Stimulated activated naive CD8-positive, alpha-beta T cell treated with anti-CD3 and anti-CD28 coated beads, Interleukin-15, amount 100 ng/mL, for 72 hours (primary cell): ENCODE measurements at regions not wholly inside any gene's neighbourhood (a gene's known extent, or its start where the extent isn't known, plus 50 kb on each side); places are given as distances from the start of the nearest gene placed in this dataset.
"Not testable (repeated sequence)": the region's sequence is repeated elsewhere in the genome, so short reads cannot be mapped to it uniquely, and the experiment has no call there.

ENCODE experiments used
- ATAC-seq: fragments of 150-1000 bp; cut with Tn5 transposase; 2 replicates; pipeline ENCODE4 v1.10.0; 2021; ENCODE audit warnings: mild to moderate bottlenecking, moderate library complexity
- DNase-seq, 2 donors: peaks; one replicate each; pipeline ENCODE4 v3.0.0; 2021 to 2022
- H3K27ac Mint-ChIP-seq, 2 donors: one replicate each; pipeline ENCODE4 v1.8.0; 2022; ENCODE audit warnings: mild to moderate bottlenecking in 2 of 2, mixed read lengths in 2 of 2, moderate library complexity in 2 of 2
- H3K27me3 Mint-ChIP-seq: one replicate; pipeline ENCODE4 v1.8.0; 2022; ENCODE audit warnings: mixed read lengths
- H3K4me1 Mint-ChIP-seq: one replicate; pipeline ENCODE4 v1.8.0; 2022; ENCODE audit warnings: mild to moderate bottlenecking, mixed read lengths
- H3K4me3 Mint-ChIP-seq, 2 donors: one replicate each; pipeline ENCODE4 v1.8.0; 2022; ENCODE audit warnings: mild to moderate bottlenecking in 2 of 2, mixed read lengths in 2 of 2, moderate library complexity in 1 of 2
- H3K9me3 Mint-ChIP-seq, 2 donors: one replicate each; pipeline ENCODE4 v1.8.0; 2022; ENCODE audit warnings: mixed read lengths in 2 of 2

GRCh38 chr13:65125236-65125635 is 2104.9 kb downstream of the PCDH9 start:
- ATAC-seq (no peak), DNase-seq (no peak)
- H3K9me3 Mint-ChIP-seq: peaks cover 8 to 26% of the 10 kb centered on the region in 2 donors
- H3K4me3 Mint-ChIP-seq: no peak overlapping the region
- no peaks in the 10 kb centered on the region for H3K4me1 Mint-ChIP-seq
- H3K27me3 Mint-ChIP-seq: no peaks in the 10 kb centered on the region
- no peak overlapping the region for H3K27ac Mint-ChIP-seq

- H3K4me3 Mint-ChIP-seq: no peak overlapping the region
- H3K27me3 Mint-ChIP-seq: no peaks in the 10 kb centered on the region
- peaks cover 12 to 15% of the 10 kb centered on the region in 2 donors for H3K9me3 Mint-ChIP-seq
- DNase-seq (no peak), ATAC-seq (no peak)
- no peaks in the 10 kb centered on the region for H3K4me1 Mint-ChIP-seq
- H3K27ac Mint-ChIP-seq: no peak overlapping the region
Observed at GRCh38 chr13:65112531-65112941, 2117.6 kb downstream of the PCDH9 start.

GRCh38 chr13:65112123-65112522 is 2118.0 kb downstream of the PCDH9 start:
- Mint-ChIP-seq H3K9me3 (peaks cover 13 to 20% of the 10 kb centered on the region in 2 donors), H3K4me1 (no peaks in the 10 kb centered on the region), H3K27ac (no peak overlapping the region), H3K4me3 (no peak overlapping the region), H3K27me3 (no peaks in the 10 kb centered on the region)
- no peak for DNase-seq
- ATAC-seq: no peak

GRCh38 chr13:65111223-65111622 is 2118.9 kb downstream of the PCDH9 start:
- Mint-ChIP-seq H3K9me3 (peaks cover 21 to 29% of the 10 kb centered on the region in 2 donors), H3K4me3 (no peak overlapping the region), H3K27ac (no peak overlapping the region), H3K4me1 (no peaks in the 10 kb centered on the region), H3K27me3 (no peaks in the 10 kb centered on the region)
- no peak for DNase-seq
- ATAC-seq: no peak

GRCh38 chr13:65104436-65104835 is 2125.7 kb downstream of the PCDH9 start:
- peaks cover 33 to 46% of the 10 kb centered on the region in 2 donors for H3K9me3 Mint-ChIP-seq
- not testable (repeated sequence) for DNase-seq, ATAC-seq, H3K4me3 Mint-ChIP-seq, H3K27ac Mint-ChIP-seq, H3K4me1 Mint-ChIP-seq, H3K27me3 Mint-ChIP-seq

GRCh38 chr13:65103351-65103750 is 2126.8 kb downstream of the PCDH9 start:
- Mint-ChIP-seq H3K27ac (no peak overlapping the region), H3K4me3 (no peak overlapping the region), H3K27me3 (no peaks in the 10 kb centered on the region), H3K9me3 (peaks cover 23 to 37% of the 10 kb centered on the region in 2 donors), H3K4me1 (no peaks in the 10 kb centered on the region)
- DNase-seq (no peak), ATAC-seq (no peak)

GRCh38 chr13:65095161-65096082 is 2134.7 kb downstream of the PCDH9 start:
- ATAC-seq (no peak), DNase-seq (no peak)
- H3K27ac Mint-ChIP-seq: no peak overlapping the region
- no peak overlapping the region for H3K4me3 Mint-ChIP-seq
- H3K9me3 Mint-ChIP-seq: peaks cover 0 to 8% of the 10 kb centered on the region in 2 donors
- no peaks in the 10 kb centered on the region for H3K27me3 Mint-ChIP-seq
- no peaks in the 10 kb centered on the region for H3K4me1 Mint-ChIP-seq

- Mint-ChIP-seq H3K4me3 (no peak overlapping the region), H3K9me3 (peaks cover 0 to 8% of the 10 kb centered on the region in 2 donors), H3K27ac (no peak overlapping the region), H3K27me3 (no peaks in the 10 kb centered on the region), H3K4me1 (no peaks in the 10 kb centered on the region)
- ATAC-seq: no peak
- DNase-seq: no peak
Observed at GRCh38 chr13:65093357-65093756, 2136.8 kb downstream of the PCDH9 start.

GRCh38 chr13:65091031-65091430 is 2139.1 kb downstream of the PCDH9 start:
- no peak for DNase-seq
- Mint-ChIP-seq H3K4me1 (no peaks in the 10 kb centered on the region), H3K4me3 (no peak overlapping the region), H3K27me3 (no peaks in the 10 kb centered on the region), H3K27ac (no peak overlapping the region), H3K9me3 (peaks cover 0 to 8% of the 10 kb centered on the region in 2 donors)
- ATAC-seq: no peak

GRCh38 chr13:65090186-65090585 is 2139.9 kb downstream of the PCDH9 start:
- Mint-ChIP-seq H3K27me3 (no peaks in the 10 kb centered on the region), H3K4me1 (no peaks in the 10 kb centered on the region), H3K27ac (no peak overlapping the region), H3K4me3 (no peak overlapping the region), H3K9me3 (peaks cover 0 to 8% of the 10 kb centered on the region in 2 donors)
- no peak for ATAC-seq
- no peak for DNase-seq

GRCh38 chr13:65088906-65089305 is 2141.2 kb downstream of the PCDH9 start:
- Mint-ChIP-seq H3K27ac (no peak overlapping the region), H3K9me3 (peaks cover 2 to 8% of the 10 kb centered on the region in 2 donors), H3K27me3 (no peaks in the 10 kb centered on the region), H3K4me1 (no peaks in the 10 kb centered on the region), H3K4me3 (no peak overlapping the region)
- DNase-seq (no peak), ATAC-seq (no peak)

GRCh38 chr13:65085977-65086376 is 2144.2 kb downstream of the PCDH9 start:
- Mint-ChIP-seq H3K4me3 (no peak overlapping the region), H3K4me1 (no peaks in the 10 kb centered on the region), H3K27me3 (no peaks in the 10 kb centered on the region), H3K27ac (no peak overlapping the region), H3K9me3 (peaks cover 7 to 8% of the 10 kb centered on the region in 2 donors)
- ATAC-seq (no peak), DNase-seq (no peak)

- H3K4me1 Mint-ChIP-seq: no peaks in the 10 kb centered on the region
- no peak for DNase-seq
Observed at GRCh38 chr13:65074248-65074647, 2155.9 kb downstream of the PCDH9 start.

GRCh38 chr13:65064967-65065366 is 2165.2 kb downstream of the PCDH9 start:
- Mint-ChIP-seq H3K4me1 (no peaks in the 10 kb centered on the region), H3K27ac (no peak overlapping the region), H3K9me3 (peaks cover 4 to 18% of the 10 kb centered on the region in 2 donors), H3K4me3 (no peak overlapping the region), H3K27me3 (no peaks in the 10 kb centered on the region)
- ATAC-seq: no peak
- DNase-seq: no peak

More at GRCh38 chr13:65074248-65074647, 2155.9 kb downstream of the PCDH9 start:
- peaks cover 4 to 18% of the 10 kb centered on the region in 2 donors for H3K9me3 Mint-ChIP-seq
- no peak overlapping the region for H3K4me3 Mint-ChIP-seq
- H3K27me3 Mint-ChIP-seq: no peaks in the 10 kb centered on the region
- no peak overlapping the region for H3K27ac Mint-ChIP-seq
- ATAC-seq: no peak

GRCh38 chr13:65063753-65064152 is 2166.4 kb downstream of the PCDH9 start:
- H3K27me3 Mint-ChIP-seq: no peaks in the 10 kb centered on the region
- ATAC-seq (no peak), DNase-seq (no peak)
- H3K4me1 Mint-ChIP-seq: no peaks in the 10 kb centered on the region
- H3K4me3 Mint-ChIP-seq: no peak overlapping the region
- no peak overlapping the region for H3K27ac Mint-ChIP-seq
- peaks cover 4 to 18% of the 10 kb centered on the region in 2 donors for H3K9me3 Mint-ChIP-seq

- no peak overlapping the region for H3K27ac Mint-ChIP-seq
Observed at GRCh38 chr13:65057986-65058385, 2172.2 kb downstream of the PCDH9 start.

More at GRCh38 chr13:65057986-65058385, 2172.2 kb downstream of the PCDH9 start:
- no peak overlapping the region for H3K4me3 Mint-ChIP-seq
- no peaks in the 10 kb centered on the region for H3K27me3 Mint-ChIP-seq
- H3K9me3 Mint-ChIP-seq: peaks cover 0 to 5% of the 10 kb centered on the region in 2 donors
- DNase-seq (no peak), ATAC-seq (no peak)
- no peaks in the 10 kb centered on the region for H3K4me1 Mint-ChIP-seq
